Peyer's patch (tissue), 4 donors: ENCODE measurements at regions not wholly inside any gene's neighbourhood (a gene's known extent, or its start where the extent isn't known, plus 50 kb on each side); places are given as distances from the start of the nearest gene placed in this dataset.

ENCODE experiments used
- CTCF ChIP-seq, 6 experiments: fragments of 450-650 bp in 4 of 6; fragments of 200-600 bp in 2 of 6; sonication (generic) in 1 of 6; IDR thresholded peaks; one replicate each; pipeline ENCODE4 v1.5.1; 2017 to 2019; ENCODE audit warnings: antibody characterized with exemption in 6 of 6, mild to moderate bottlenecking in 3 of 6, moderate library complexity in 1 of 6
- POLR2A ChIP-seq, 2 donors: fragments of 450-650 bp; IDR thresholded peaks; one replicate each; pipeline ENCODE4 v1.5.1; 2017; ENCODE audit warnings: antibody characterized with exemption in 2 of 2, mild to moderate bottlenecking in 2 of 2, moderate library complexity in 2 of 2

- TF ChIP-seq CTCF (IDR thresholded peaks at IDR 0.05) (no peak), POLR2A (IDR thresholded peaks at IDR 0.05) (no peak)
These were observed 91.8 kb upstream of the OR13F1 start for GRCh38 chr9:104412238-104412637.
